Testis (tissue), 2 donors: ENCODE measurements at regions not wholly inside any gene's neighbourhood (a gene's known extent, or its start where the extent isn't known, plus 50 kb on each side); places are given as distances from the start of the nearest gene placed in this dataset.
"Not testable (repeated sequence)": the region's sequence is repeated elsewhere in the genome, so short reads cannot be mapped to it uniquely, and the experiment has no call there.

Source experiments
- DNase-seq: peaks from one replicate; pipeline ENCODE4 v3.0.0-alpha.2; 2019
- H3K27ac ChIP-seq, 2 donors: fragments of 200-600 bp; sonication (generic); one replicate each; pipeline ENCODE4 v1.5.1; 2019
- H3K27me3 ChIP-seq: fragments of 200-600 bp; sonication (generic); one replicate; pipeline ENCODE4 v1.5.1; 2019
- H3K36me3 ChIP-seq: fragments of 200-600 bp; sonication (generic); one replicate; pipeline ENCODE4 v1.5.1; 2017; ENCODE audit warnings: low read depth; ENCODE audit errors: missing control alignments
- H3K4me1 ChIP-seq: fragments of 200-600 bp; sonication (generic); one replicate; pipeline ENCODE4 v1.5.1; 2019
- H3K4me3 ChIP-seq, 2 donors: fragments of 200-600 bp; sonication (generic); one replicate each; pipeline ENCODE4 v1.5.1; 2017 to 2019
- H3K9me3 ChIP-seq: fragments of 200-600 bp; sonication (generic); one replicate; pipeline ENCODE4 v1.5.1; 2017
- POLR2A ChIP-seq: fragments of 450-650 bp; IDR thresholded peaks from one replicate; pipeline ENCODE4 v1.6.1; 2017; ENCODE audit warnings: antibody characterized with exemption, mild to moderate bottlenecking, moderate library complexity
- WGBS, 2 donors: methylation state at CpG; one replicate each; pipeline ENCODE4 v1.1.5; 2018; 5-methylcytosine and 5-hydroxymethylcytosine counted together
- intact Hi-C: fragments of 100-400 bp; cut with DNase I; formaldehyde crosslinking; loops from one replicate; pipeline ENCODE4 v1.15.1; 2023; ENCODE audit warnings: low total_unique reads
- TF ChIP-seq, protein P1 (sequence below), 3 experiments: fragments of 450-650 bp in 2 of 3; fragments of 200-600 bp in 1 of 3; sonication (generic) in 1 of 3; IDR thresholded peaks; one replicate each; pipeline ENCODE4 v1.5.1; 2016 to 2019; ENCODE audit warnings: antibody characterized with exemption in 3 of 3, mild to moderate bottlenecking in 2 of 3, moderate library complexity in 1 of 3

DNA sequence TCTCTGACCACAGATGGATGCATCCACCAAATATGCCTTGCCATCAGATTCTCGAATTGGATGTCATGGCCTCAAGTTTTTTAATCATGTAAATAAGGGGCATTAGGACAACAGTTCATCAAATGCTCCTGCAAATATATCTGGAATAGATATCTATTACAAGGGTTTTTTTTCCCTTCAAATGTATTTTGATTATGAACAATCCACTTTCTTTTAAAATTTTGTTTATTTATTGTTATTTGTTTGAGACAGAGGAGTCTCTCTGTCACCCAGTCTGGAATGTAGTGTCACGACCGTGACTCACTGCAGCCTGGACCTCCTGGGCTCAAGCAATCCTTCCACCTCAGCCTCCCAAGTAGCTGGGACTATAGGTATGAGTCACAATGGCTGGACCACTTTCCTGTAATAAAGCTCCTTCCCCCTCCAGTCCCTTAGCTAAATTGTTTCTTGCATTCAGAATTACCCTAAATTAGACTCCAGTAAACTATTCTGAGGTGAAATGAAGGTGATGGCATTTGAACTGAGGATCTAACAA, 1412.1 kb downstream of the EFNA5 start:
- no peaks in the 10 kb centered on the region for H3K36me3 ChIP-seq
- H3K27me3 ChIP-seq, result no peaks in the 10 kb centered on the region
- WGBS, 2 donors, result 89 to 95% methylated on average over 3 of the region's 3 CpGs
- no peak overlapping the region for H3K27ac ChIP-seq
- no peak for DNase-seq
- H3K9me3 ChIP-seq, result no peaks in the 10 kb centered on the region
- TF ChIP-seq, protein P1, sequence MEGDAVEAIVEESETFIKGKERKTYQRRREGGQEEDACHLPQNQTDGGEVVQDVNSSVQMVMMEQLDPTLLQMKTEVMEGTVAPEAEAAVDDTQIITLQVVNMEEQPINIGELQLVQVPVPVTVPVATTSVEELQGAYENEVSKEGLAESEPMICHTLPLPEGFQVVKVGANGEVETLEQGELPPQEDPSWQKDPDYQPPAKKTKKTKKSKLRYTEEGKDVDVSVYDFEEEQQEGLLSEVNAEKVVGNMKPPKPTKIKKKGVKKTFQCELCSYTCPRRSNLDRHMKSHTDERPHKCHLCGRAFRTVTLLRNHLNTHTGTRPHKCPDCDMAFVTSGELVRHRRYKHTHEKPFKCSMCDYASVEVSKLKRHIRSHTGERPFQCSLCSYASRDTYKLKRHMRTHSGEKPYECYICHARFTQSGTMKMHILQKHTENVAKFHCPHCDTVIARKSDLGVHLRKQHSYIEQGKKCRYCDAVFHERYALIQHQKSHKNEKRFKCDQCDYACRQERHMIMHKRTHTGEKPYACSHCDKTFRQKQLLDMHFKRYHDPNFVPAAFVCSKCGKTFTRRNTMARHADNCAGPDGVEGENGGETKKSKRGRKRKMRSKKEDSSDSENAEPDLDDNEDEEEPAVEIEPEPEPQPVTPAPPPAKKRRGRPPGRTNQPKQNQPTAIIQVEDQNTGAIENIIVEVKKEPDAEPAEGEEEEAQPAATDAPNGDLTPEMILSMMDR (IDR thresholded peaks at IDR 0.05), result no peak
- TF ChIP-seq POLR2A, result no peak
- H3K4me3 ChIP-seq, result no peak overlapping the region
- intact Hi-C loops, result no loop called here
- no peaks in the 10 kb centered on the region for H3K4me1 ChIP-seq

- no peaks in the 10 kb centered on the region for H3K27me3 ChIP-seq
- H3K4me1 ChIP-seq, result no peaks in the 10 kb centered on the region
- no peaks in the 10 kb centered on the region for H3K9me3 ChIP-seq
- intact Hi-C loops, result no loop called here
- 89 to 100% methylated on average over 1 of the region's 1 CpG for WGBS, 2 donors
- no peak for TF ChIP-seq POLR2A
- TF ChIP-seq, protein P1 (IDR thresholded peaks at IDR 0.05), result no peak
- H3K27ac ChIP-seq, result no peak overlapping the region
- DNase-seq, result no peak
- no peak overlapping the region for H3K4me3 ChIP-seq
- H3K36me3 ChIP-seq, result no peaks in the 10 kb centered on the region
Measured at GRCh38 chr5:106254784-106255183, 1416.0 kb downstream of the EFNA5 start.

DNA sequence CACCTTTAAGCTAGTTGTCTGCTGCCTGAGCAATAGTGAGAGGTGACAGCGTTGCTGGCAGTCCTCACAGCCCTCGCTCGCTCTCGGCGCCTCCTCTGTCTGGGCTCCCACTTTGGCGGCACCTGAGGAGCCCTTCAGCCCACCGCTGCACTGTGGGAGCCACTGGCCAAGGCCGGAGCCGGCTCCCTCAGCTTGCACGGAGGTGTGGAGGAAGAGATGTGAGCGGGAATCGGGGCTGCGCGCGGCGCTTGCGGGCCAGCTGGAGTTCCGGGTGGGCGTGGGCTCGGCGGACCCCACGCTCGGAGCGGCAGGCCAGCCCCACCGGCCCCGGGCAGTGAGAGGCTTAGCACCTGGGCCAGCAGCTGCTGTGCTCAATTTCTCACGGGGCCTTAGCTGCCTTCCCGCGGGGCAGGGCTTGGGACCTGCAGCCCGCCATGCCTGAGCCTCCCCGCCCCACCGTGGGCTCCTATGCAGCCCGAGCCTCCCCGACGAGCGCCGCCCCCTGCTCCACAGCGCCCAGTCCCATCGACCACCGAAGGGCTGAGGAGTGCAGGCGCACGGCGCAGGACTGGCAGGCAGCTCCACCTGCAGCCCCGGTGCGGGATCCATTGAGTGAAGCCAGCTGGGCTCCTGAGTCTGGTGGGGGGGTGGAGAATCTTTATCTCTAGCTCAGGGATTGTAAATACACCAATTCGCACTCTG, 1424.5 kb downstream of the EFNA5 start:
- 80 to 89% methylated on average over 4 to 38 of the region's 46 CpGs for WGBS, 2 donors
- H3K9me3 ChIP-seq, H3K36me3 ChIP-seq, H3K27me3 ChIP-seq, intact Hi-C loops, H3K4me1 ChIP-seq: not testable (repeated sequence)
- Histone ChIP-seq H3K4me3 (peak overlapping the region; percentile 37 to 51), H3K27ac (peak overlapping the region in 1 of 2 donors; percentile 24)
- DNase-seq, result peak; percentile 20

GRCh38 chr5:106241409-106241808, 1429.3 kb downstream of the EFNA5 start:
- DNase-seq, result no peak
- H3K4me1 ChIP-seq, result no peaks in the 10 kb centered on the region
- intact Hi-C loops, result no loop called here
- H3K27ac ChIP-seq, result no peak overlapping the region
- TF ChIP-seq, protein P1 (IDR thresholded peaks at IDR 0.05), result no peak
- TF ChIP-seq POLR2A, result no peak
- H3K9me3 ChIP-seq, result no peaks in the 10 kb centered on the region
- no peaks in the 10 kb centered on the region for H3K27me3 ChIP-seq
- no peaks in the 10 kb centered on the region for H3K36me3 ChIP-seq
- no peak overlapping the region for H3K4me3 ChIP-seq

DNA sequence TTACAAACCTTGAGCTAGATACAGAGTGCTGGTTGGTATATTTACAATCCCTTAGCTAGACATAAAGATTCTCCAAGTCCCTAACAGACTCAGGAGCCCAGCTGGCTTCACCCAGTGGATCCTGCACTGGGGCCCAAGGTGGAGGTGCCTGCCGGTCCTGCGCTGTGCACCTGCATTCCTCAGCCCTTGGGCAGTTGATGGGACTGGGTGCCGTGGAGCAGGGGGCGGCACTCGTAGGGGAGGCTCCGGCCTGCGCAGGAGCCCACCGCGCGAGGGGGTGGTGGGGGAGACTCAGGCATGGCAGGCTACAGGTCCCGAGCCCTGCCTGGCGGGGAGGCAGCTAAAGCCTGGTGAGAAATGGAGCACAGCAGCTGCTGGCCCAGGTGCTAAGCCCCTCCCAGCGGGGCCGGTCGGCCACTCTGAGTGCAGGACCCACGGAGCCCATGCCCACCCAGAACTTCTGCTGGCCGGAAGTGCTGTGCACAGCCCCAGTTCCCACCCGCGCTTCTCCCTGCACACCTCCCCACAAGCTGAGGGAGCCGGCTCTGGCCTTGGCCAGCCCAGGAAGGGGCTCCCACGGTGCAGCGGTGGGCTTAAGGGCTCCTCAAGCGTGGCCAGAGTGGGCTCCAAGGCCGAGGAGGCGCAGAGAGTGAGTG, 1464.7 kb downstream of the EFNA5 start:
- WGBS, 2 donors, result 44 to 69% methylated on average over 10 to 25 of the region's 25 CpGs
- TF ChIP-seq, protein P1 (IDR thresholded peaks at IDR 0.05), result no peak
- TF ChIP-seq POLR2A, result no peak

More for the DNA sequence above, 1464.7 kb downstream of the EFNA5 start:
- H3K4me1 ChIP-seq, result no peaks in the 10 kb centered on the region
- intact Hi-C loops, result no loop called here
- DNase-seq, result peak; percentile 37
- no peaks in the 10 kb centered on the region for H3K9me3 ChIP-seq
- H3K4me3 ChIP-seq, result peak overlapping the region; percentile 44 to 48
- no peaks in the 10 kb centered on the region for H3K27me3 ChIP-seq
- H3K36me3 ChIP-seq, result no peaks in the 10 kb centered on the region
- H3K27ac ChIP-seq, result no peak overlapping the region
